SU-DHL-6 (cell line): ENCODE measurements at regions not wholly inside any gene's neighbourhood (a gene's known extent, or its start where the extent isn't known, plus 50 kb on each side); places are given as distances from the start of the nearest gene placed in this dataset.

Experiments used
- H2AFZ ChIP-seq: fragments of 200-600 bp; sonication (generic); 2 replicates; pipeline ENCODE4 v1.6.1; 2014; ENCODE audit warnings: low read depth, mild to moderate bottlenecking, moderate library complexity, mixed read lengths, antibody characterized with exemption, low read length; ENCODE audit not compliant: severe bottlenecking
- H3F3A ChIP-seq: fragments of 200-600 bp; shearing (Covaris generic); 2 replicates; pipeline ENCODE4 v1.6.0; 2016; ENCODE audit warnings: antibody characterized with exemption, mild to moderate bottlenecking; ENCODE audit not compliant: insufficient read depth
- H3K27ac ChIP-seq: fragments of 200-600 bp; sonication (generic); 2 replicates; pipeline ENCODE4 v1.5.1; 2016; ENCODE audit warnings: low read depth, mild to moderate bottlenecking, low read length, moderate library complexity, mixed read lengths
- H3K27me3 ChIP-seq: fragments of 200-600 bp; sonication (generic), shearing (Covaris generic); 2 replicates; pipeline ENCODE4 v1.6.0; 2014; ENCODE audit warnings: mild to moderate bottlenecking, low read length
- H3K36me3 ChIP-seq: fragments of 200-600 bp; sonication (generic); 2 replicates; pipeline ENCODE4 v1.6.1; 2014; ENCODE audit warnings: mild to moderate bottlenecking, low read length, mixed read lengths
- H3K4me2 ChIP-seq: fragments of 300-600, 200-600 bp; shearing (Covaris generic), sonication (generic); 2 replicates; pipeline ENCODE4 v1.6.0; 2014; ENCODE audit warnings: low read length, low read depth, mild to moderate bottlenecking; ENCODE audit not compliant: poor library complexity, severe bottlenecking
- H3K4me3 ChIP-seq: fragments of 200-600 bp; sonication (generic); 2 replicates; pipeline ENCODE4 v1.5.1; 2014; ENCODE audit warnings: antibody characterized with exemption, low read length, mild to moderate bottlenecking, mixed read lengths; ENCODE audit not compliant: insufficient read depth, poor library complexity, severe bottlenecking
- H3K79me2 ChIP-seq: fragments of 200-600 bp; sonication (generic); 2 replicates; pipeline ENCODE4 v1.6.1; 2014; ENCODE audit warnings: mild to moderate bottlenecking, low read length, moderate library complexity; ENCODE audit not compliant: insufficient read depth
- H3K9ac ChIP-seq: fragments of 200-600 bp; sonication (generic); 2 replicates; pipeline ENCODE4 v1.7.0; 2014; ENCODE audit warnings: mild to moderate bottlenecking, low read length
- H3K9me2 ChIP-seq: fragments of 200-600 bp; sonication (generic); replicated peaks from 2 replicates; pipeline ENCODE4 v1.6.1; 2014; ENCODE audit warnings: low read length; ENCODE audit not compliant: insufficient read depth
- H3K9me3 ChIP-seq: fragments of 200-600 bp; sonication (generic); 2 replicates; pipeline ENCODE4 v1.6.1; 2014; ENCODE audit warnings: low read length, mixed read lengths; ENCODE audit not compliant: insufficient read depth
- H4K20me1 ChIP-seq: fragments of 200-600 bp; sonication (generic); 2 replicates; pipeline ENCODE4 v1.6.1; 2014; ENCODE audit warnings: low read depth, mild to moderate bottlenecking, antibody characterized with exemption, low read length, moderate library complexity, mixed read lengths
- EZH2phosphoT487 ChIP-seq: fragments of 200-600 bp; sonication (generic), shearing (Covaris generic); conservative IDR thresholded peaks from 2 replicates; pipeline ENCODE4 v1.6.1; 2018; ENCODE audit warnings: mild to moderate bottlenecking, antibody characterized with exemption, low read length, moderate library complexity, mixed read lengths
- TF ChIP-seq, protein P1 (sequence below): fragments of 200-600 bp; sonication (generic); IDR thresholded peaks from one replicate; pipeline ENCODE4 v1.5.1; 2017; ENCODE audit warnings: antibody characterized with exemption, mild to moderate bottlenecking, low read length, moderate library complexity; ENCODE audit not compliant: insufficient read depth, poor library complexity, severe bottlenecking

DNA sequence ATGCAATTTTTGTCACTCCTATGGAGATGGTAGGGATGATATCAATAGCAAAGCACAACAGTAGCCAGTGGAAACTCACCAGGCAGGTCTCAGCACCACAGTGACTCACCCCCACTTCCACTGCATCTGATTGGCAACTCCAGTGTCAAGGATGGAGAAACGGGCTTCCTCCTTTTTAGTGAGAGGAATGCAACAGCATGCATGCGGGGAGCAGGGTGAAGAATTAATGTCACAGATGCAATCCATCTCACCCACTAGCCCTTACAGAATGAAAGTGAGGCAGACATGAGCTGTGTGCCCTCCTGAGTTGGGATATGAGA, 467.0 kb upstream of the C16orf82 start:
- no peaks in the 10 kb centered on the region for H3K9me2 ChIP-seq
- no peaks in the 10 kb centered on the region for H3K79me2 ChIP-seq
- H2AFZ ChIP-seq, result no peak overlapping the region
- H3K4me2 ChIP-seq, result no peak overlapping the region
- no peaks in the 10 kb centered on the region for H3K9me3 ChIP-seq
- H4K20me1 ChIP-seq, result no peaks in the 10 kb centered on the region
- H3K9ac ChIP-seq, result no peak overlapping the region
- H3K27me3 ChIP-seq, result no peaks in the 10 kb centered on the region
- H3K4me3 ChIP-seq, result no peak overlapping the region
- H3F3A ChIP-seq, result no peaks in the 10 kb centered on the region
- no peak overlapping the region for H3K27ac ChIP-seq
- H3K36me3 ChIP-seq, result no peaks in the 10 kb centered on the region
- no peak for TF ChIP-seq EZH2phosphoT487
- TF ChIP-seq, protein P1, sequence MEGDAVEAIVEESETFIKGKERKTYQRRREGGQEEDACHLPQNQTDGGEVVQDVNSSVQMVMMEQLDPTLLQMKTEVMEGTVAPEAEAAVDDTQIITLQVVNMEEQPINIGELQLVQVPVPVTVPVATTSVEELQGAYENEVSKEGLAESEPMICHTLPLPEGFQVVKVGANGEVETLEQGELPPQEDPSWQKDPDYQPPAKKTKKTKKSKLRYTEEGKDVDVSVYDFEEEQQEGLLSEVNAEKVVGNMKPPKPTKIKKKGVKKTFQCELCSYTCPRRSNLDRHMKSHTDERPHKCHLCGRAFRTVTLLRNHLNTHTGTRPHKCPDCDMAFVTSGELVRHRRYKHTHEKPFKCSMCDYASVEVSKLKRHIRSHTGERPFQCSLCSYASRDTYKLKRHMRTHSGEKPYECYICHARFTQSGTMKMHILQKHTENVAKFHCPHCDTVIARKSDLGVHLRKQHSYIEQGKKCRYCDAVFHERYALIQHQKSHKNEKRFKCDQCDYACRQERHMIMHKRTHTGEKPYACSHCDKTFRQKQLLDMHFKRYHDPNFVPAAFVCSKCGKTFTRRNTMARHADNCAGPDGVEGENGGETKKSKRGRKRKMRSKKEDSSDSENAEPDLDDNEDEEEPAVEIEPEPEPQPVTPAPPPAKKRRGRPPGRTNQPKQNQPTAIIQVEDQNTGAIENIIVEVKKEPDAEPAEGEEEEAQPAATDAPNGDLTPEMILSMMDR, result no peak

DNA sequence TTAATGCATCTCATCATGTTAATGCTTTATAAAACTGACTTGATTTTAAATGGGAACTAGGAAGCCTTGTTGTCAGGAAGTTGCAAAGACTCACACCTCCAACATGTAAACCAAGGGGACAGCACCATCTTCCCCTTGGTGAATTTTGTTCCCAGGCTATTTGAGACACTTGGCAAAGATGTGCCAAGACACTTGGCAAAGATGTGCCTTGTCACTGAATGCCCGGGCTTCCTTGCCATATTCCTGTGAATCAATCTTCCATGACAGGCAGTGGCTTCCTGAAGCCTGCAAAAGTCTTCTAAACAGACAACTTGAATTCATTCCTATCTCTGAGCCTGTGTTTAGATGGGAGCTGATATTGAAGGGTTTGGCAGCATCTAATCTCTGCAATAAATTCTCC, 465.4 kb upstream of the C16orf82 start:
- no peaks in the 10 kb centered on the region for H3K79me2 ChIP-seq
- no peaks in the 10 kb centered on the region for H4K20me1 ChIP-seq
- TF ChIP-seq EZH2phosphoT487, result no peak
- TF ChIP-seq, protein P1, result no peak
- no peaks in the 10 kb centered on the region for H3F3A ChIP-seq
- no peaks in the 10 kb centered on the region for H3K27me3 ChIP-seq
- H3K9me3 ChIP-seq, result no peaks in the 10 kb centered on the region
- H2AFZ ChIP-seq, result no peak overlapping the region
- no peak overlapping the region for H3K9ac ChIP-seq
- no peaks in the 10 kb centered on the region for H3K9me2 ChIP-seq
- no peak overlapping the region for H3K4me3 ChIP-seq
- H3K36me3 ChIP-seq, result no peaks in the 10 kb centered on the region
- no peak overlapping the region for H3K4me2 ChIP-seq
- H3K27ac ChIP-seq, result no peak overlapping the region

DNA sequence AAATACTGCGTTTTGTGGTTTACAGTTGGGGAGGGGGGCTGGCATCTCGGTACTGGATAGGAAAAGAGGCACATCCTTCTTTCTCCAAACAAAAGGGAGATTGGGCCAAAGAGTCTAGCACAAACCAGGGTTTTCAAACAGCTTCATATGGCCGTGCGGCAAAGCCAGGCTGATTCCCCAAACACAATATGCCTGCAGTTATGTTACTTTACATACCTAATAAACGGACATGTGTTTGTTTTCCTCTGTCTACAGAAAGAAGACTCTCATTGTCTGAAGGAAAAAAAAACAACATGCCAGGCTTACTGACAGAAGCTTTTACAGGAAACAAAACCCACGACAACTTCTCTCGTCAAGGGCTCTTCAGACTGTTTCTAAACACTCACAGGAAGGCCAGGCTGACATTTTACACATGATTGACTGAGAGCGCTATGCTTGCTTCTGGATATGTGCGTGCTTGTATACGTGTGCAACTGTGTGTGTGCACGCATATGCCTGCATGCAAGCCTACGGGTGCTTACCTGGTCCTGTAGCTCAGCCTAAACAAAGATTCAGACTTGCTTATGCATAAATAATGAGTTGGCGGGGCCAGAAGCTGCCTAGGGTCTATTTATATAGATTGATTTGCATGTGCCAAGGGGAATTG, 461.0 kb upstream of the C16orf82 start:
- Histone ChIP-seq H3K9me3 (no peaks in the 10 kb centered on the region), H3K27me3 (no peaks in the 10 kb centered on the region), H3K4me3 (no peak overlapping the region), H2AFZ (no peak overlapping the region), H3K27ac (no peak overlapping the region), H3K79me2 (no peaks in the 10 kb centered on the region), H3K36me3 (no peaks in the 10 kb centered on the region), H3K9ac (no peak overlapping the region), H3K9me2 (no peaks in the 10 kb centered on the region), H3K4me2 (no peak overlapping the region), H3F3A (no peaks in the 10 kb centered on the region), H4K20me1 (no peaks in the 10 kb centered on the region)
- no peak for TF ChIP-seq EZH2phosphoT487
- TF ChIP-seq, protein P1, result no peak
